Loucy (cell line): ENCODE measurements at regions not wholly inside any gene's neighbourhood (a gene's known extent, or its start where the extent isn't known, plus 50 kb on each side); places are given as distances from the start of the nearest gene placed in this dataset.

Experiments used
- H2AFZ ChIP-seq: fragments of 200-600 bp; sonication (generic); 2 replicates; pipeline ENCODE4 v1.6.0; 2016; ENCODE audit warnings: antibody characterized with exemption, mild to moderate bottlenecking, low read length, moderate library complexity
- H3F3A ChIP-seq: fragments of 200-600 bp; 2 replicates; pipeline ENCODE4 v1.6.0; 2016; ENCODE audit warnings: antibody characterized with exemption, low read depth, mild to moderate bottlenecking
- H3K27me3 ChIP-seq: fragments of 200-600 bp; sonication (generic); 2 replicates; pipeline ENCODE4 v1.6.1; 2014; ENCODE audit warnings: low read length, mild to moderate bottlenecking; ENCODE audit not compliant: insufficient read depth, poor library complexity, severe bottlenecking
- H3K36me3 ChIP-seq: fragments of 200-600 bp; sonication (generic); 2 replicates; pipeline ENCODE4 v1.6.1; 2016; ENCODE audit warnings: low read length; ENCODE audit not compliant: insufficient read depth
- H3K4me1 ChIP-seq: fragments of 200-600 bp; sonication (generic); 2 replicates; pipeline ENCODE4 v1.5.1; 2014; ENCODE audit warnings: low read length, mild to moderate bottlenecking; ENCODE audit not compliant: insufficient read depth, poor library complexity, severe bottlenecking
- H3K4me2 ChIP-seq: fragments of 200-600 bp; sonication (generic); 2 replicates; pipeline ENCODE4 v1.6.0; 2014; ENCODE audit warnings: antibody characterized with exemption, low read length, low read depth, mild to moderate bottlenecking; ENCODE audit not compliant: poor library complexity, severe bottlenecking
- H3K4me3 ChIP-seq: fragments of 200-600 bp; sonication (generic); 2 replicates; pipeline ENCODE4 v1.5.1; 2014; ENCODE audit warnings: low read length, mild to moderate bottlenecking, mixed read lengths; ENCODE audit not compliant: poor library complexity, severe bottlenecking
- H3K79me2 ChIP-seq: fragments of 200-600 bp; sonication (generic); 2 replicates; pipeline ENCODE4 v1.6.1; 2014; ENCODE audit warnings: low read length; ENCODE audit not compliant: insufficient read depth
- H3K9ac ChIP-seq: fragments of 200-600 bp; sonication (generic); 2 replicates; pipeline ENCODE4 v1.6.0; 2014; ENCODE audit warnings: mild to moderate bottlenecking, low read depth, low read length, moderate library complexity; ENCODE audit not compliant: poor library complexity, severe bottlenecking
- H3K9me2 ChIP-seq: fragments of 200-600 bp; sonication (generic); replicated peaks from 2 replicates; pipeline ENCODE4 v1.6.1; 2016; ENCODE audit warnings: low read depth, low read length, mixed read lengths
- H3K9me3 ChIP-seq: fragments of 200-600 bp; sonication (generic); 2 replicates; pipeline ENCODE4 v1.6.1; 2014; ENCODE audit warnings: mild to moderate bottlenecking, antibody characterized with exemption, low read length, low read depth; ENCODE audit not compliant: insufficient read depth
- H4K20me1 ChIP-seq: fragments of 200-600 bp; sonication (generic); 2 replicates; pipeline ENCODE4 v1.6.0; 2014; ENCODE audit warnings: antibody characterized with exemption, low read length, mild to moderate bottlenecking; ENCODE audit not compliant: insufficient read depth, poor library complexity, severe bottlenecking
- EZH2phosphoT487 ChIP-seq: fragments of 200-600 bp; IDR thresholded peaks from 2 replicates; pipeline ENCODE4 v1.6.1; 2018; ENCODE audit warnings: antibody characterized with exemption, mild to moderate bottlenecking, moderate library complexity, borderline replicate concordance
- TF ChIP-seq, protein P1 (sequence below): fragments of 200-600 bp; sonication (generic); conservative IDR thresholded peaks from 2 replicates; pipeline ENCODE4 v1.5.1; 2014; ENCODE audit warnings: mild to moderate bottlenecking, antibody characterized with exemption, low read length

GRCh38 chr11:43578346-43579170 is 102.0 kb upstream of the HSD17B12 start:
- no peaks in the 10 kb centered on the region for H3F3A ChIP-seq
- H3K4me1 ChIP-seq, result no peaks in the 10 kb centered on the region
- H3K4me2 ChIP-seq, result no peak overlapping the region
- no peaks in the 10 kb centered on the region for H3K27me3 ChIP-seq
- no peaks in the 10 kb centered on the region for H3K79me2 ChIP-seq
- no peaks in the 10 kb centered on the region for H4K20me1 ChIP-seq
- TF ChIP-seq, protein P1, sequence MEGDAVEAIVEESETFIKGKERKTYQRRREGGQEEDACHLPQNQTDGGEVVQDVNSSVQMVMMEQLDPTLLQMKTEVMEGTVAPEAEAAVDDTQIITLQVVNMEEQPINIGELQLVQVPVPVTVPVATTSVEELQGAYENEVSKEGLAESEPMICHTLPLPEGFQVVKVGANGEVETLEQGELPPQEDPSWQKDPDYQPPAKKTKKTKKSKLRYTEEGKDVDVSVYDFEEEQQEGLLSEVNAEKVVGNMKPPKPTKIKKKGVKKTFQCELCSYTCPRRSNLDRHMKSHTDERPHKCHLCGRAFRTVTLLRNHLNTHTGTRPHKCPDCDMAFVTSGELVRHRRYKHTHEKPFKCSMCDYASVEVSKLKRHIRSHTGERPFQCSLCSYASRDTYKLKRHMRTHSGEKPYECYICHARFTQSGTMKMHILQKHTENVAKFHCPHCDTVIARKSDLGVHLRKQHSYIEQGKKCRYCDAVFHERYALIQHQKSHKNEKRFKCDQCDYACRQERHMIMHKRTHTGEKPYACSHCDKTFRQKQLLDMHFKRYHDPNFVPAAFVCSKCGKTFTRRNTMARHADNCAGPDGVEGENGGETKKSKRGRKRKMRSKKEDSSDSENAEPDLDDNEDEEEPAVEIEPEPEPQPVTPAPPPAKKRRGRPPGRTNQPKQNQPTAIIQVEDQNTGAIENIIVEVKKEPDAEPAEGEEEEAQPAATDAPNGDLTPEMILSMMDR, result no peak
- no peak for TF ChIP-seq EZH2phosphoT487
- no peaks in the 10 kb centered on the region for H3K9me2 ChIP-seq
- H3K9me3 ChIP-seq, result no peaks in the 10 kb centered on the region
- H3K36me3 ChIP-seq, result no peaks in the 10 kb centered on the region
- H2AFZ ChIP-seq, result no peak overlapping the region
- H3K4me3 ChIP-seq, result no peak overlapping the region
- H3K9ac ChIP-seq, result no peak overlapping the region

DNA sequence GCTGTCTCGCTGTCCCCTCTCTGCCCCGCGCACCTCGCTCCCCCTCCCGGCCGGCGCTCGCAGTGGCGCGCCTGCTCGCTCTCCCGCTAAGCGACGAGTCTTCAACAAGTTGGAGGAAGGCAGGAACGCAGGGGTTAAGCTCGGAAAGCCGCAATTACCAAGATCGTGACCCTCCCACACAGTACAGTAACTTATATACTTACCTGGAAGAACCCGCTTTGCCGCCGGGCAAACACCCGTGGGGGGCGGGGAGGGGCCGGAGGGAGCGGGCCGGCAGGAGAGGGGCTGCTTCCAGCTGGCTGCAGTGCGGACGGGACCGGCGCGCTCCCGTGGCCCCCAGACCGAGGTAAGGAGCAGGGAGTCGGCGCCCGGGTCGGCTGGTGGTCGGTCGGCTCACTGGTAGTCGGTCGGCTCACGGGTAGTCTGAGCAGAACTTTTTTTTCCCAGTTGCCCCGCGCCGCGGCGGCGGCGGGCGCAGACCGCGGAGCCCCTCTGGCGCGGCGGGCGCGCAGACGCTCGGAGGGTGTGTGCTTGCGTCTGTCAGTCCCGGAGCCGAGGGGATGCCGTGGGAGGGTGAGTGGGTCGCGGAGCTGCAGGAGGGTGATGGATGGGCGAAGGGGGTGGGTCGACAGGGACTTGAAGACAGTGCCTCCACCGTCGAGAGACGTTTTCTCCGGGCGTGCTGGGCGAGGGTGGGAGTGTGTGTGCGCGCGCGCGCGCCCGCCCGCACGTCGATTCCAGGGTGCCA is 101.2 kb upstream of the HSD17B12 start:
- Histone ChIP-seq H3K36me3 (no peaks in the 10 kb centered on the region), H3K9me2 (no peaks in the 10 kb centered on the region), H3K9me3 (no peaks in the 10 kb centered on the region), H3K4me3 (no peak overlapping the region), H3K4me1 (no peaks in the 10 kb centered on the region), H3K79me2 (no peaks in the 10 kb centered on the region), H4K20me1 (no peaks in the 10 kb centered on the region), H3K27me3 (no peaks in the 10 kb centered on the region), H3K9ac (no peak overlapping the region), H2AFZ (no peak overlapping the region), H3K4me2 (no peak overlapping the region), H3F3A (no peaks in the 10 kb centered on the region)
- TF ChIP-seq, protein P1, result no peak
- TF ChIP-seq EZH2phosphoT487, result no peak

- Histone ChIP-seq H3K27me3 (no peaks in the 10 kb centered on the region), H3K9ac (no peak overlapping the region), H3K79me2 (no peaks in the 10 kb centered on the region), H3K4me3 (no peak overlapping the region), H3K9me3 (no peaks in the 10 kb centered on the region), H3K9me2 (no peaks in the 10 kb centered on the region), H3F3A (no peaks in the 10 kb centered on the region), H2AFZ (no peak overlapping the region), H3K36me3 (no peaks in the 10 kb centered on the region), H3K4me2 (no peak overlapping the region), H3K4me1 (no peaks in the 10 kb centered on the region), H4K20me1 (no peaks in the 10 kb centered on the region)
- no peak for TF ChIP-seq EZH2phosphoT487
- TF ChIP-seq, protein P1, result no peak
Measured at GRCh38 chr11:43579919-43580276, 100.6 kb upstream of the HSD17B12 start.
